HL-60/S4 treated with phorbol 12-myristate 13-acetate at 8.2 ng/mL for 4 days and 3 days (cell line): ENCODE measurements at regions not wholly inside any gene's neighbourhood (a gene's known extent, or its start where the extent isn't known, plus 50 kb on each side); places are given as distances from the start of the nearest gene placed in this dataset.

Source experiments
- in situ Hi-C: fragments of 300-500 bp; cut with MboI; formaldehyde crosslinking; loops from 2 replicates; pipeline ENCODE4 v1.15.0; 2022; ENCODE audit warnings: low sequenced_read_pairs

- in situ Hi-C loops = no loop called here
These were observed 167.1 kb downstream of the ZBTB18 start for GRCh38 chr1:244218220-244218619.

DNA sequence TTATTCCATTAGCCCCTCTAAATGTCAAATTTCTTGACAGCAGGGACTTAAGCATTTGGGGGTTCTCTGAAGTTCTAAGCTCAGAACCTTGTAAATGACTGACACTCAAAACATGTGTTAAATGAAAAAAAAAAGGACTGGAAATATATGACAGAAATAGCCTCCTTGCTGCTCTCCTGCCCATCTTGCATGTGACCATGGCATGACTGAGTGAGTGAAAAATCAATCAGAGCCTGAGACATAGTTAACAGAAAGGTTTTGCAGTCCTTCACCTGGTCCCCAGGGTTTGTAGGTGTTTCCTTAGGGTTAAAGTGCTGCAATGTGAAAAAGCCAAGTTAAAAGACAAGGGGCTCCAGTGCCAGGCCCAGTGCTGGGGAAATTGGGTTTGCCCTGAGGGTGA, 168.1 kb downstream of the ZBTB18 start:
- in situ Hi-C loops = no loop called here

DNA sequence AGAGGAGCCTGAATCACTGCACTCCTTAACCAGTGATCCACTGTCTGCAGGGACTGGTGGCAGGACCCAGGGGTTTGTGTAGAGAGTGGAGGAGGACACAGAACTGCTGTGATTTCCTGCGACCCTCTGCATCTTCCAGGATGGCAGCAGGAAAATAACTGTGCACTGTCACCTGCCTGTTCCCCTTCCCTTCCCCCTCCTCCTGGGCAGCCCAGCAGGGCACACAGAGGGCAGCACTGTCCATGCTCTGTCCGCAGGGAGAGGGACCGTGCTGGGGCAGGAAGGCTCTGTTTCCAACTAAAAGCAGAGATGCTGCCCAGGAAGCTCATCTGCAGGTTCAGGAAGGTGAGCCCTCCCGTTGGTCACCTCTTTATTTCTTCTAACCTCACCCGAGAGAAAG, 168.7 kb downstream of the ZBTB18 start:
- in situ Hi-C loops = no loop called here

DNA sequence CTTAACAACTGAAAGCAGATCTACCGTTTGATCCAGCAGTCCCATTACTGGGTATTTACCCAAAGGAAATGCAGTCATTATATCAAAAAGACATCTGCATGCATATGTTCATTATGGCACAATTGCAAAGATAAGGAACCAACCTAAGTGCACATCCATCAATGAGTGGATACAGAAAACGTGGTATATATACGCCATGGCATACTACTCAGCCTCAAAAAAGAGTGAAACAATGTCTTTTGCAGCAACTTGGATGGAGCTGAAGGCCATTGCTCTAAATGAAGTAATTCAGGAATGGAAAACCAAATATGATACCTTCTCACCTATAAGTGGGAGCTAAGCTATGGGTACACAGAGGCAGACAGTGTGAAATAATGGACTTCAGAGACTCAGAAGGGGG, 169.3 kb downstream of the ZBTB18 start:
- in situ Hi-C loops = no loop called here

DNA sequence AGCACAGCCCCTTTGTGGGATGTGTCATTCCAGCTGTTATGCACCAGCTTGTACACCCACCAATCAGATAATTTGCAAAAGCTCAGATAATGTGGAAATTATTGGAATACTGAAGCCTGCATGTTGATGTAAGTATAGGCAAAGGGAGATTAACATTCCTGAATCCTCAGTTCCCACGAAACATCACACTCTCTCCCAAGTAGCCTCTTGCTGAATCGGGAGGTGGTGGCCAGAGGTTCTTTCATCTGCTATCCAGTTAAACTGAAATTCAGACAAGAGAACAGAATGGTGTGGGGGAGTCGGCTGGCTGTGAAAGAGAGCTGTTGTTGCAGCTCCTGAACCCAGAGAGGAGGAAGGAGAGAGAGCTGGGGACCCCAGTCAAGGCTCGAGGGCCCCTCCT, 170.9 kb downstream of the ZBTB18 start:
- in situ Hi-C loops = no loop called here

GRCh38 chr1:244224487-244225430, 173.7 kb downstream of the ZBTB18 start:
- in situ Hi-C loops = no loop called here

DNA sequence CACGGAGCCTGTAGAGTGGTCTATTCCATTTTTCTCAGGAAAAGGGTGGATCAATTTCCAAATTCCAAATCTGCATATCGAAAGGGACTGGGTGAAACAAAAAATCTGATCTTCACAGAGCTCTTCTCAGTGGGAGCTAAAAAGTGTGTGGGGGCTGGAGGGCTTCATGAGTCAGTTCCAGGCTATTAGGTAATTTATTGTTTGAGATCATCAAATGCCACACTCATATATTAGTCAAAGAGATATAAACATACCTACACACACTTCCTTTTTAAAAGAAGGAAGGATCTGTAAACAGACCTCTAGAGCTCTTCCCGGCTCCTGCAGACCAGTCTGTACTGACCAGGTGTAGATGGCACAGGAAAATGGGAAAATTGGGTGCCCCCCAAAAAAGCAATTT, 175.4 kb downstream of the ZBTB18 start:
- in situ Hi-C loops = no loop called here

- in situ Hi-C loops = no loop called here
These were observed 179.4 kb downstream of the ZBTB18 start for GRCh38 chr1:244230470-244230869.

DNA sequence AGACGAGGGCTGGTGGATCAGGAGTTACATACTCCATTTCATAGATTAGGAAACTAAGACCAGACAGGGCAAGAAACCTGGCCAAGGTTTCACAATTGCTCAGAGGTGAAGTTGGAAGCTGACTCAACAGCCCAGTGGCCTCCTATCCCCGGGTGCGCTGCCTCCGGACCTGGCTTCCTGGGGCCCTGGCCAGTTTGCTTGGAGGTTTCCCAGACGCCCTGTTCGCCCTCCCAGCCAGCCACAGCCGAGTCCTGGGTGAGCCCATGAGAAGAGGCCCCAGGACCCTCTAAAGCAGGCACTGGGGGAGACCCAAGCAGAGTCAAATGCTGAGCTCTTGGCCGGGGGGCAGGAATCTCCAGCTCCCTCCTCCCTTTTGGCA, 180.1 kb downstream of the ZBTB18 start:
- in situ Hi-C loops = no loop called here

DNA sequence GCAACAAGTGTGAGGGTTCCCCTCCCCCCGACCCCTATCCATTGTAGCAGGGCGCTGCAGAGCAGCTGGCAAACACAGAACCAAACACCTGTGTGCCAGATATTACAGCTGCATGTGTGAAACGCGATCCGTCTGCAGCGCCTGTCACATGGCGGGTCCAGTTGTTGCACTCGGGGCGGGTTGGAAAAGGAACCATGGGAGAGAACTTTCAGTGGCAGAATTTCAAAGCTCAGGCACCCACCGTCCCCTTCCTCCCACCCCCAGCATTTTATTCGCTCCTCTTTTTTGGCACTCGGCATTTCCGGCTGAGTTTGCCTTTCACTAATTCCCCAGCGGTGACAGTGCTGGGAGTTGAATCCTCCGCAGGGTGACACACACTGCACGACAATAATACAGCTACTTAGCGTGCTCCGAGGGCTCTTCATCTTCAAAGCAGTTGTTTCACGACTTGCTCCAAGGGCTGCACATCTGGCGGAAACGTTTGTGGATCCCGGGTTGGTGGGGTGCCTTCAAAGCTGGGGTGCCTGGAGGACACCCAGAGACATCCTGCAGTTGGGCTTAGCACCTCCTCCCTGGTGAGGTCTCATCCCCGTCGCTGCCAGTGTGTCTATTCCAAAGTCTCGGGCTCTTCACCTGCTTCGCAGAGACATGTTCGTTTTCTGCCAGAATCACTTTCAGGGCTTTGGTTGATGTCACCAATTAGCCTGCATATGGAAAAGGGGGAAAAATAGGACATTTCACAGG, 180.7 kb downstream of the ZBTB18 start:
- in situ Hi-C loops = no loop called here

- in situ Hi-C loops = no loop called here
These were observed 183.0 kb downstream of the ZBTB18 start for GRCh38 chr1:244234009-244234643.

- in situ Hi-C loops = no loop called here
These were observed 184.1 kb downstream of the ZBTB18 start for GRCh38 chr1:244235157-244235556.

DNA sequence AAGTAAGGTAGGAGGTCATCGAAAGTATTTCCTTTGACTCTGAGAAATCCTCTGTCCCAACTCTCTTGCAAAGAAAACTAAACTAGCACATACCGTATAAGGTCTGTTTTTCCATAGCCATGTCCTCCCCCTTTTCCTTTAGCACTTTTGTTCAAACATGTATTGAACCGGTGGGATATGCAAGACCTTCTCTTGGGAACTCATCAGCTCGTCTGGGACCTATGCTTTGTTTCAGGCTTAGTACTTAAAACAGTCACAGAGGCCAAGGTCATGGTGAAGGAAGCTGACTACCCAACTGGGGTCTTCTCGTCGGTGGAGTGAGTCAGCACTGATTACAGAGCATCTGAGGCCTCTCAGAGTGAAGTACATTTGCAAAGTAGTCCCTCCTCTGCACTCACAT, 185.0 kb downstream of the ZBTB18 start:
- in situ Hi-C loops = no loop called here

- in situ Hi-C loops = no loop called here
These were observed 185.6 kb downstream of the ZBTB18 start for GRCh38 chr1:244236721-244237120.

GRCh38 chr1:244237445-244237844, 186.4 kb downstream of the ZBTB18 start:
- in situ Hi-C loops = no loop called here

DNA sequence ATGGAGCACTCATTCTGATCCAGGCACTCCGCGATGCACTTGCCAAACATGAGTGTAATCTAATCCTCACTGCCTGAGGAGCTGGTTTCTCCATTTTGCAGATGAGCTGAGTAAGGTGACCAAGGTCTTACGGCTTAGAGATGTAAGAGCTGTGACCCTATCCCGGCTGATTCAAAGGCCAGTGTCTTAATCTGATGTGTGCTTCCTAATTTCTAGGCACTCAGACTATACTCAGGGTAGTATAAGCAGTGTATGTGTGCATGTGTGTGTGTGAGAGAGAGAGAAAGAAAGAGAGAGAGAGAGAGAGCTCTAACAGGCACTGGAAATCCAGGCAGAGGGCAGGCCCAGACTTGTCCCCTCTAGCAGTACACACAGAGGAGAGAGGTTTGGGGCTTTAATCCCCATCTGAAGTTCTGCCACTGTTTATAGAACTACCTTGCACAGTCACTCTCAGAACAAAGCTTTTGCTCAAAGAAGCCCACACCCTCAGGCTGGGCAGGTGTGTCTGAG, 188.2 kb downstream of the ZBTB18 start:
- in situ Hi-C loops = no loop called here

GRCh38 chr1:244241438-244241837, 190.4 kb downstream of the ZBTB18 start:
- in situ Hi-C loops = no loop called here

DNA sequence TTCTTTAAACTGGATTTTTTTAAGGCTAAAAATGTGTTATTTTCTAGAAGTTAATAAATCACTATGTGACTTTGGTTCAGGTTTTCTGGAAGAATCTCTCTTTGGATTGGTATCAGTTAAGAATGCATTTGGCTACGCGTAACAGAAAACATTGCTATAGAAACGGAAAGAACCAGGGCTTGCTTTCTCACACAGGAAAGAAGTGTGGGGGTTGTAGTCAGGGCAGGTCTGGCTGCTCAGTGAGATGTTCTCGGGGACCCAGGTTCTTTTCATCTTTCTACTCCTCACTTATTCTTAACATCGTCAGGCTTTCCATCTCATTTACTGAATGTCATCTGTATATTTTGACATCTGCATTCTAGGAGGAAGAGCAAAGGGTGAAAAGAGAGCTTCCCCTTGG, 191.4 kb downstream of the ZBTB18 start:
- in situ Hi-C loops = no loop called here

GRCh38 chr1:244246334-244246733, 195.3 kb downstream of the ZBTB18 start:
- in situ Hi-C loops = no loop called here

GRCh38 chr1:244248426-244248825, 197.3 kb downstream of the ZBTB18 start:
- in situ Hi-C loops = no loop called here

GRCh38 chr1:244252211-244252610, 199.5 kb downstream of the ADSS2 start:
- in situ Hi-C loops = loop anchor here (25.0 kb wide), 2 partner anchors 190 to 490 kb away; partner anchors contain the start of gene ZBTB18
